ENCODE measurements at regions not wholly inside any gene's neighbourhood (a gene's known extent, or its start where the extent isn't known, plus 50 kb on each side); places are given as distances from the start of the nearest gene placed in this dataset.

GRCh38 chr2:188079196-188079595 is 212.5 kb upstream of the GULP1 start (continued):
- TF ChIP-seq POLR2AphosphoS5 (IDR thresholded peaks at IDR 0.05; ENCODE audit: low read depth, low read length), result no peak
- no peak for TF ChIP-seq RNF2 (IDR thresholded peaks at IDR 0.05; ENCODE audit: borderline replicate concordance, low read depth, low read length, missing control alignments, poor library complexity, severe bottlenecking)
- no peak for TF ChIP-seq SP1 (IDR thresholded peaks at IDR 0.05; ENCODE audit: low read depth, low read length)
- TF ChIP-seq EGR1 (IDR thresholded peaks at IDR 0.05; ENCODE audit: borderline replicate concordance, low read depth, low read length), result no peak
- no peak for TF ChIP-seq TAF1 (IDR thresholded peaks at IDR 0.05; ENCODE audit: low read depth, low read length)
- no peak for TF ChIP-seq HDAC2 (IDR thresholded peaks at IDR 0.05; ENCODE audit: borderline replicate concordance in 1 of 2, low read depth in 2 of 2, low read length in 2 of 2)
- TF ChIP-seq CREB1 (IDR thresholded peaks at IDR 0.05), result no peak
- no peak for TF ChIP-seq SP4 (IDR thresholded peaks at IDR 0.05; ENCODE audit: low read length)
- TF ChIP-seq SP2 (IDR thresholded peaks at IDR 0.05; ENCODE audit: low read length), result no peak
- TF ChIP-seq CBX5 (IDR thresholded peaks at IDR 0.05; ENCODE audit: low read depth, low read length), result no peak
- no peak for TF ChIP-seq TEAD4 (IDR thresholded peaks at IDR 0.05; ENCODE audit: low read depth, low read length)

All from H1 (cell line).